HuH-7 (cell line): ENCODE measurements at regions not wholly inside any gene's neighbourhood (a gene's known extent, or its start where the extent isn't known, plus 50 kb on each side); places are given as distances from the start of the nearest gene placed in this dataset.

Experiments used
- DNase-seq: peaks from one replicate; pipeline ENCODE4 v3.0.0; 2011; ENCODE audit warnings: low spot score

GRCh38 chr1:114342376-114342775 is 168.6 kb downstream of the TRIM33 start:
- DNase-seq = no peak

GRCh38 chr1:114341856-114342255 is 169.1 kb downstream of the TRIM33 start:
- no peak for DNase-seq

GRCh38 chr1:114341299-114341698 is 169.7 kb downstream of the TRIM33 start:
- DNase-seq = no peak

- no peak for DNase-seq
These were observed 170.1 kb downstream of the TRIM33 start for GRCh38 chr1:114340892-114341291.

- DNase-seq = no peak
These were observed 171.6 kb downstream of the TRIM33 start for GRCh38 chr1:114339379-114339778.

- DNase-seq = no peak
These were observed 172.7 kb downstream of the TRIM33 start for GRCh38 chr1:114338191-114338890.

GRCh38 chr1:114337417-114337816 is 173.6 kb downstream of the TRIM33 start:
- DNase-seq = no peak

- no peak for DNase-seq
These were observed 174.6 kb downstream of the TRIM33 start for GRCh38 chr1:114336360-114336759.

GRCh38 chr1:114335273-114335672 is 175.7 kb downstream of the TRIM33 start:
- DNase-seq = no peak

- DNase-seq = no peak
These were observed 176.7 kb downstream of the TRIM33 start for GRCh38 chr1:114334297-114334696.

- no peak for DNase-seq
These were observed 177.3 kb downstream of the TRIM33 start for GRCh38 chr1:114333690-114334089.

- DNase-seq = no peak
These were observed 178.3 kb upstream of the SYT6 start for GRCh38 chr1:114331936-114332335.

- DNase-seq = no peak
These were observed 176.8 kb upstream of the SYT6 start for GRCh38 chr1:114330451-114330983.

GRCh38 chr1:114328361-114328904 is 174.8 kb upstream of the SYT6 start:
- no peak for DNase-seq

GRCh38 chr1:114324662-114324965 is 170.9 kb upstream of the SYT6 start:
- DNase-seq = no peak

GRCh38 chr1:114323959-114324661 is 170.4 kb upstream of the SYT6 start:
- no peak for DNase-seq

GRCh38 chr1:114322734-114323133 is 169.1 kb upstream of the SYT6 start:
- no peak for DNase-seq

- no peak for DNase-seq
These were observed 168.5 kb upstream of the SYT6 start for GRCh38 chr1:114322207-114322606.

- no peak for DNase-seq
These were observed 166.9 kb upstream of the SYT6 start for GRCh38 chr1:114320586-114320985.

GRCh38 chr1:114319418-114319817 is 165.7 kb upstream of the SYT6 start:
- no peak for DNase-seq

GRCh38 chr1:114318961-114319360 is 165.3 kb upstream of the SYT6 start:
- DNase-seq = no peak

GRCh38 chr1:114316204-114316603 is 162.5 kb upstream of the SYT6 start:
- no peak for DNase-seq

- DNase-seq = no peak
These were observed 162.0 kb upstream of the SYT6 start for GRCh38 chr1:114315631-114316030.
